HEK293 (cell line): ENCODE measurements at regions not wholly inside any gene's neighbourhood (a gene's known extent, or its start where the extent isn't known, plus 50 kb on each side); places are given as distances from the start of the nearest gene placed in this dataset.

Source experiments
- CTCF ChIA-PET: fragments of 350-600 bp; formaldehyde crosslinking; extraction: SDS; loops from one replicate; lab custom pipeline; 2021; ENCODE audit warnings: antibody characterized with exemption; lab: Yijun Ruan, JAX
- POLR2A ChIA-PET: fragments of 300-600 bp; formaldehyde crosslinking; extraction: SDS; loops from one replicate; lab custom pipeline; 2020; ENCODE audit warnings: antibody characterized with exemption, inconsistent platforms; lab: Yijun Ruan, JAX
- H3K27ac ChIP-seq: fragments of 200-500 bp; sonication (Bioruptor generic); 2 replicates; pipeline ENCODE4 v1.5.1; 2014; ENCODE audit warnings: low read depth, low read length, control low read depth, inconsistent platforms; ENCODE audit errors: extremely low read depth
- H3K36me3 ChIP-seq, 2 experiments: fragments of 200-500 bp in 1 of 2; sonication (Bioruptor generic) in 1 of 2; 1 replicate in 1 of 2; 2 replicates in 1 of 2; pipeline ENCODE4 v1.5.1; 2014 to 2017; ENCODE audit warnings: inconsistent platforms in 2 of 2, low read length in 2 of 2; ENCODE audit not compliant: control insufficient read depth in 2 of 2, insufficient read depth in 1 of 2
- H3K4me1 ChIP-seq: fragments of 200-500 bp; sonication (Bioruptor generic); 2 replicates; pipeline ENCODE4 v1.5.1; 2014; ENCODE audit warnings: mild to moderate bottlenecking, low read length, inconsistent platforms; ENCODE audit not compliant: control insufficient read depth, insufficient read depth
- H3K4me3 ChIP-seq: 2 replicates; pipeline ENCODE4 v1.5.1; 2011; ENCODE audit warnings: low read depth, mild to moderate bottlenecking, control low read depth, low read length, moderate library complexity
- H3K9me3 ChIP-seq: fragments of 200-500 bp; sonication (Bioruptor generic); 2 replicates; pipeline ENCODE4 v1.5.1; 2014; ENCODE audit warnings: low read depth, low read length, inconsistent platforms; ENCODE audit not compliant: control insufficient read depth, insufficient read depth
- CTCF ChIP-seq: fragments of 450-650 bp; formaldehyde crosslinking; IDR thresholded peaks from 2 replicates; pipeline ENCODE4 v1.5.1; 2016; ENCODE audit warnings: missing biosample characterization, missing genetic modification characterization
- PRDM2 ChIP-seq: fragments of 450-650 bp; formaldehyde crosslinking; IDR thresholded peaks from 2 replicates; pipeline ENCODE4 v1.5.1; 2016; ENCODE audit warnings: missing biosample characterization, missing genetic modification characterization, borderline replicate concordance
- SCRT1 ChIP-seq: fragments of 450-650 bp; formaldehyde crosslinking; IDR thresholded peaks from 2 replicates; pipeline ENCODE4 v1.5.1; 2016; ENCODE audit warnings: missing biosample characterization, missing genetic modification characterization, borderline replicate concordance
- TRIM28 ChIP-seq: IDR thresholded peaks from 2 replicates; pipeline ENCODE4 v1.6.1; 2011; ENCODE audit warnings: low read length, control low read depth, borderline replicate concordance
- ZBTB8A ChIP-seq: fragments of 450-650 bp; formaldehyde crosslinking; IDR thresholded peaks from 2 replicates; pipeline ENCODE4 v1.5.1; 2016; ENCODE audit warnings: missing biosample characterization, missing genetic modification characterization
- ZNF214 ChIP-seq: fragments of 450-650 bp; formaldehyde crosslinking; IDR thresholded peaks from 2 replicates; pipeline ENCODE4 v1.5.1; 2017; ENCODE audit warnings: missing biosample characterization, mild to moderate bottlenecking, missing genetic modification characterization, borderline replicate concordance
- ZNF223 ChIP-seq: fragments of 450-650 bp; formaldehyde crosslinking; IDR thresholded peaks from 2 replicates; pipeline ENCODE4 v1.5.1; 2016; ENCODE audit warnings: missing biosample characterization, missing genetic modification characterization
- ZNF335 ChIP-seq: fragments of 450-650 bp; formaldehyde crosslinking; conservative IDR thresholded peaks from 2 replicates; pipeline ENCODE4 v1.5.1; 2016; ENCODE audit warnings: missing biosample characterization, missing genetic modification characterization
- ZNF654 ChIP-seq: fragments of 450-650 bp; formaldehyde crosslinking; IDR thresholded peaks from 2 replicates; pipeline ENCODE4 v1.5.1; 2016; ENCODE audit warnings: low read depth, missing biosample characterization, missing genetic modification characterization
- ZNF664 ChIP-seq: fragments of 450-650 bp; formaldehyde crosslinking; IDR thresholded peaks from 2 replicates; pipeline ENCODE4 v1.5.1; 2016; ENCODE audit warnings: missing biosample characterization, missing genetic modification characterization
- ZNF670 ChIP-seq: fragments of 450-650 bp; formaldehyde crosslinking; IDR thresholded peaks from 2 replicates; pipeline ENCODE4 v1.5.1; 2016; ENCODE audit warnings: missing biosample characterization, missing genetic modification characterization, low read depth
- ZNF837 ChIP-seq: fragments of 450-650 bp; formaldehyde crosslinking; IDR thresholded peaks from 2 replicates; pipeline ENCODE4 v1.5.1; 2016; ENCODE audit warnings: missing biosample characterization, missing genetic modification characterization
- ZNF843 ChIP-seq: fragments of 450-650 bp; formaldehyde crosslinking; IDR thresholded peaks from 2 replicates; pipeline ENCODE4 v1.5.1; 2016; ENCODE audit warnings: missing biosample characterization, missing genetic modification characterization
- TF ChIP-seq, protein P1 (sequence below): fragments of 450-650 bp; formaldehyde crosslinking; IDR thresholded peaks from 2 replicates; pipeline ENCODE4 v1.5.1; 2016; ENCODE audit warnings: missing biosample characterization, missing genetic modification characterization
- TF ChIP-seq, protein P2 (sequence below): fragments of 450-650 bp; formaldehyde crosslinking; IDR thresholded peaks from 2 replicates; pipeline ENCODE4 v1.5.1; 2016; ENCODE audit warnings: missing biosample characterization, missing genetic modification characterization

DNA sequence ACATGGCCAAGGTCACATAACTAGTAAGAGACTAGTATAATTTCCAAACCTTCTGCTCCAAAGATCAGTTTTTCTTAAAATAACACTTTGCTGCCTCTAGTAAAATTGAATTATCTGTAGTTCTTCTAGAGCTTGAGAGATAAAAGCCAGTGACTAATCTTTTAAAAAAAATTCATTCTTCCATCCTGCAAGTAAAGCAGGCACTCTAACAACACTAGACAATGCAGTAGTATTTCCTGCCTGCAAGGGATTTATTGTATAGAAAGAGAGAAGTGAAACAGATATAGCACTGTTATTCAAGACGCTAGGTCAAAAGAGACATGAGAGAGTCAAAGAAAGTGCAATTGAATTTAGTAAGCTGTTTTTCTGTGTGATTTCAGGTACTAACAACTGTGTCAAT is 159.5 kb upstream of the TBC1D5 start (continued):
- no peak for TF ChIP-seq ZBTB8A
- TF ChIP-seq PRDM2 = no peak
- TF ChIP-seq TRIM28 = no peak
- TF ChIP-seq, all 188 proteins: peak for 0

- Histone ChIP-seq H3K27ac (no peak overlapping the region), H3K36me3 (no peaks in the 10 kb centered on the region)
- TF ChIP-seq ZNF664 (tag by site-specific recombination) (no peak), ZNF837 (tag by site-specific recombination) (no peak), CTCF (0 out of 2 replicates have a peak, but pooled peaks have one; percentile 21), ZNF654 (peak; percentile 62), ZNF335 (tag by site-specific recombination) (no peak)
These were observed 152.1 kb upstream of the TBC1D5 start for GRCh38 chr3:17894434-17895060.

DNA sequence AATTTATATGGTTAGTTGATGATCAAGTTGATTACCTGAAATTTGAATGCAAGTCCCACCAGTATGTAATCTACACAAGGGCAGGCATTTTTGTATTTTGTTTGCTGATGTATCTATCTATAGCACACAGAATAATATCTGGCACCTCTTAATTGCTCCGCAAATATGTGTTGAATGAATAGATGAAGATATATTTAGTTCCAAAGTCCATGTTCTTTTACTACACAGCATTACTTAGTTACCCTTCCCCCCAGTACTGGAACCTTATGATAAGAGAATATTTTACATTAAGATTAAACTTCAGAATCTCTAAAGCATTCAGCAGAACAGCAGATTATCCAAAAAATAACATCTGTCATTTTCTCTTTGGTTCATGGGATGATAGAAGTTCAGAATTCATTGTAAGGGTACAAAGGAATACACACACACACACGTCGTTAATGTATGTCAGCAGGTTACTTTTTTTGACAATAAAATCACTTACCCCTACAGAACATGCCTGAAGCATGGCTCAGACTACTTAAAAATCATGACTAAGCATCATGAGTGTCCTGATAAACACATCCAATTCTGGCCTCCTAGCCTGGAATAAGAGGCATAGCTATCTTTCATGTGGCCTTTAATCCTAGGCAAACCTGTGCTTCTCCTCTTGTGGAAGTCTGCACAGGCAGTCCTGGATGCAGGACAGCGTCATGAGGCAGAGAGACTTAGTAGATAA is 148.9 kb upstream of the TBC1D5 start:
- ChIA-PET CTCF (interaction anchor here (0.6 kb wide), 1 partner anchor 1532 kb away, joined by 4 read pairs; no protein-coding TSS in a partner anchor), POLR2A (no interaction called here)
- H3K4me1 ChIP-seq = no peaks in the 10 kb centered on the region
- no peak overlapping the region for H3K27ac ChIP-seq
- no peaks in the 10 kb centered on the region for H3K9me3 ChIP-seq
- no peak overlapping the region for H3K4me3 ChIP-seq
- H3K36me3 ChIP-seq = no peaks in the 10 kb centered on the region
- no peak for TF ChIP-seq SCRT1
- TF ChIP-seq ZNF223 = no peak
- TF ChIP-seq, protein P1, sequence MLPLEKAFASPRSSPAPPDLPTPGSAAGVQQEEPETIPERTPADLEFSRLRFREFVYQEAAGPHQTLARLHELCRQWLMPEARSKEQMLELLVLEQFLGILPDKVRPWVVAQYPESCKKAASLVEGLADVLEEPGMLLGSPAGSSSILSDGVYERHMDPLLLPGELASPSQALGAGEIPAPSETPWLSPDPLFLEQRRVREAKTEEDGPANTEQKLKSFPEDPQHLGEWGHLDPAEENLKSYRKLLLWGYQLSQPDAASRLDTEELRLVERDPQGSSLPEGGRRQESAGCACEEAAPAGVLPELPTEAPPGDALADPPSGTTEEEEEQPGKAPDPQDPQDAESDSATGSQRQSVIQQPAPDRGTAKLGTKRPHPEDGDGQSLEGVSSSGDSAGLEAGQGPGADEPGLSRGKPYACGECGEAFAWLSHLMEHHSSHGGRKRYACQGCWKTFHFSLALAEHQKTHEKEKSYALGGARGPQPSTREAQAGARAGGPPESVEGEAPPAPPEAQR (tag by site-specific recombination) = no peak
- TF ChIP-seq, protein P2, sequence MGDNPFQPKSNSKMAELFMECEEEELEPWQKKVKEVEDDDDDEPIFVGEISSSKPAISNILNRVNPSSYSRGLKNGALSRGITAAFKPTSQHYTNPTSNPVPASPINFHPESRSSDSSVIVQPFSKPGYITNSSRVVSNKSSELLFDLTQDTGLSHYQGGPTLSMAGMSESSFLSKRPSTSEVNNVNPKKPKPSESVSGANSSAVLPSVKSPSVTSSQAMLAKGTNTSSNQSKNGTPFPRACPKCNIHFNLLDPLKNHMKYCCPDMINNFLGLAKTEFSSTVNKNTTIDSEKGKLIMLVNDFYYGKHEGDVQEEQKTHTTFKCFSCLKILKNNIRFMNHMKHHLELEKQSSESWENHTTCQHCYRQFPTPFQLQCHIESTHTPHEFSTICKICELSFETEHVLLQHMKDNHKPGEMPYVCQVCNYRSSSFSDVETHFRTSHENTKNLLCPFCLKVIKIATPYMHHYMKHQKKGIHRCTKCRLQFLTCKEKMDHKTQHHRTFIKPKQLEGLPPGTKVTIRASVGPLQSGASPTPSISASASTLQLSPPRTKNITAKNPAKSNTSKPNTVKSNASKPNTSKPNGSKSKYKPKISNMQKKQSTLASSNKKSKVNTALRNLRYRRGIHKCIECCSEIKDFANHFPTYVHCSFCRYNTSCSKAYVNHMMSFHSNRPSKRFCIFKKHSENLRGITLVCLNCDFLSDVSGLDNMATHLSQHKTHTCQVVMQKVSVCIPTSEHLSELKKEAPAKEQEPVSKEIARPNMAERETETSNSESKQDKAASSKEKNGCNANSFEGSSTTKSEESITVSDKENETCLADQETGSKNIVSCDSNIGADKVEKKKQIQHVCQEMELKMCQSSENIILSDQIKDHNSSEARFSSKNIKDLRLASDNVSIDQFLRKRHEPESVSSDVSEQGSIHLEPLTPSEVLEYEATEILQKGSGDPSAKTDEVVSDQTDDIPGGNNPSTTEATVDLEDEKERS (tag by site-specific recombination) = no peak
- no peak for TF ChIP-seq ZNF843 (tag by site-specific recombination)
- TF ChIP-seq ZNF214 (tag by site-specific recombination) = no peak
- TF ChIP-seq ZNF670 (tag by site-specific recombination) = no peak

More at GRCh38 chr3:17894434-17895060, 152.1 kb upstream of the TBC1D5 start:
- POLR2A ChIA-PET = no interaction called here
- CTCF ChIA-PET = interaction anchor here (0.6 to 3.2 kb wide), 27 partner anchors 8 to 1094 kb away, joined by 3 to 17 read pairs (median 4); no protein-coding TSS in a partner anchor
- Histone ChIP-seq H3K4me1 (no peaks in the 10 kb centered on the region), H3K4me3 (no peak overlapping the region), H3K9me3 (no peaks in the 10 kb centered on the region)
